AG20443 (cell line): ENCODE measurements at regions not wholly inside any gene's neighbourhood (a gene's known extent, or its start where the extent isn't known, plus 50 kb on each side); places are given as distances from the start of the nearest gene placed in this dataset.

Experiments used
- DNase-seq: peaks from one replicate; pipeline ENCODE4 v3.0.0; 2012; ENCODE audit warnings: low spot score, mixed read lengths

GRCh38 chr12:58364389-58365086 lies 423.2 kb downstream of the ATP23 start:
- DNase-seq, result peak; percentile 91

- no peak for DNase-seq
Measured at GRCh38 chr12:58365087-58365390, 423.7 kb downstream of the ATP23 start.

DNA sequence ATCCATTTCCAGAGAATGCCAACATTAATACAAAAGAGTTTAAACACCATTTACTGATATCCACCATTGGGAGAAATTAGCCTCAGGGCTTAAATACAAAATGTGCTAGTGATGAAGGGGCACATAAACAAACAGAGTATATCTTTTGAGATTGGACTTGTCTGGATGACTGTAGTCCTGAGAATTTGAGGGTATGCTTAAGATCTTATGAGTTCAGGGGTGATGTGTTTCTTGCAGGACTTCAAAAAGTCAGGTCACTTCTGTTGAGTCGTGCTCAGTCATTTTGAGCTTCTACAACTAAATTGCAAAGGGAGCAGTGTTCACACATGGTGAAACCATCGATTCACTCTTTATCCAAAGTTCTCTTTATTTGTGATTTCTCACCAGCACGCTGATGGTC lies 425.7 kb downstream of the ATP23 start:
- DNase-seq, result no peak

- no peak for DNase-seq
Measured at GRCh38 chr12:58368001-58368400, 426.6 kb downstream of the ATP23 start.

- peak; percentile 16 for DNase-seq
Measured at GRCh38 chr12:58369576-58369975, 428.2 kb downstream of the ATP23 start.

GRCh38 chr12:58372298-58372697 lies 430.9 kb downstream of the ATP23 start:
- DNase-seq, result no peak

GRCh38 chr12:58378028-58378427 lies 436.7 kb downstream of the ATP23 start:
- no peak for DNase-seq

DNA sequence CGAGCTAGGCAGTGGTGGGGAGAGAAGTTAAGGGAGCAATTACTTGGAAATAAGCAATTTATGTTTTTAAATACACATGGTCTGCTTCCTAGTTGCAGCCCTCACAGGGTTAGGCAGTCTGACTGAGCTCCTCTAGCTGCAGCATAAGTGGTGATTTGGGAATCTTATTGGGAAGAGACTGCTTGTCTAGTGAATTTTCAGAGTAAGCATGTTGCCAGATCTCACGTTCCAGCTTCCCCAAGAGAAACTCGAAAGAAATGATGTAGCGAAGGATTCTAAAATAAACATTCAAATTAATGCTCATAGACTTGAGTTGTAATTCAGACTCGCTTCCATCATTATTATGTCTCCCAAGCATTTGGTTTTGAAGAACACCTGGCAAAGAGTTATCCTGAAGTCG lies 440.2 kb downstream of the ATP23 start:
- DNase-seq, result no peak

DNA sequence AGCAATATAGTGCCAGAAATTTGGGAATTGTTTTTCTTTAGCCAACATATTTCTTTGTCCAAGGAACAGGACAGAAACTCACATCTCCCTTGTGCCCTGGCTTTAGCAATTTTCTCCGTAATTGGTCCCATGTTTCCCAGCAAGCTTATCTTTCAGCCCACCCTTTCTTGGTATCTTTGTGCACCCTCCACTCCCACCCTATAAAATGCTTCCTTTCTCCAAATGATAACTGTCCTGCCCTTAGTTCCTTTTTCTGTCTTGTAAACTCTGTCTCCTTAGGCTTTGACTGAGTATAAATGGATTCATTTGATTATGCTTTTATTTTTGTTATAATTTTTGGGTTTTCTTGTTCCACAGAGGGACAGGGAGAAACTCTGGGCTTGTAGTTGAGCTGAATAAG lies 442.8 kb downstream of the ATP23 start:
- no peak for DNase-seq

DNA sequence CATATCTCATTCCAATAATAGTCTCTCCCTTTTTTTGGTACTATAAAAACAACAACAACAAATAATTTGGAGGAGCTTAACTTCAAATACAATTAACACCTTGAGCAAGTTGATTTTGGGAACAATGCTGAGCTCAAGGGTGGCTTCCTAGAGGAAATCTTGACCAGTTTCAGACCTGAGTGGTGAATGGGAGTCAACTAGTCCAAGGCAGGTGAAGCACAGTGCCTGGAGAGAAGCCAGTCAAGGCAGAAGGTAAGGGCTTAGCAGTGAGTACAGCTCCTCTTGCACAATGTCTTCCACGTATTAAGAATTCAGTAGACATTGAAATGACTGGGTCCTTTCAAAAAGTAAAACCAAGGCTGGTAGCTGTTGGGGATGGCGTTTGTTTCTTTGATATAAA lies 444.8 kb downstream of the ATP23 start:
- DNase-seq, result no peak

- peak; percentile 53 for DNase-seq
Measured at GRCh38 chr12:58387199-58387598, 445.8 kb downstream of the ATP23 start.

DNA sequence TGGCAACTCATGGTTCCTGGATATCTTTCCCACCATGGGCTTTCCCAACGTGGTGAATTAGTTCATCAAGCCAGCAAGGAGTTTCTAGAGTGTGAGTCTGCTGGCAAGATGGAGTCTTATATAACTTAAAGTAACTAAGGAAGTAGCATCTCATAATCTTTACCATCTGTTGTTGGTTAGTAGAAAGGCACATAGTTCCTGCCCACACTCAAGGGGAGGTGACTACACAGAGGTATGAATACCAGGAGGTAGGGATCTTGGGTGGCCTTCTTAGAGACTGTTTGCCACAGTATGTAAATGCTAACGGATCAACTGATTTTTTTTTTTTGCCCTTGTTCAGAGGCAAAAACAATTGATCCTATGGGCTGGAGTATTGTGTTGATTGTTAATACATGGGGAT lies 446.9 kb downstream of the ATP23 start:
- DNase-seq, result no peak

DNA sequence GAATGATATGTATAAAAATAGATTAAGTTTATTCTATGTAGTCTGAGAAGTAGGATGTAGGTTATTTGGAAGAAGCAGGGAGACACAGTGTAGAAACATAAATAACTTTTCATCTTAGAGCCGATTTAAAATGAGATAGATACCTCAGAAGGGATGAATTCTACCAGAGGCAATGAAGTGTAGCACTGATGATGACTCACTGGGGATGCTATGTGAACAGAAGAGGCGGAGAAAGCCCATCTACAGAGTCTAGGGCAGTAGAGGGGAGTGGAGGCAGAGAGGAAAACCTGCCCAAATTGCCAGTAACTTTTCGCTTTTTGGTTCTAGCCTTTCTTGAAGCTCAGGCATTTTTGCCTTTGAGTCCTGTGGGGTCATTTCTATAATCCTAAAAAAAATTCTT lies 451.8 kb downstream of the ATP23 start:
- DNase-seq, result peak; percentile 23

DNA sequence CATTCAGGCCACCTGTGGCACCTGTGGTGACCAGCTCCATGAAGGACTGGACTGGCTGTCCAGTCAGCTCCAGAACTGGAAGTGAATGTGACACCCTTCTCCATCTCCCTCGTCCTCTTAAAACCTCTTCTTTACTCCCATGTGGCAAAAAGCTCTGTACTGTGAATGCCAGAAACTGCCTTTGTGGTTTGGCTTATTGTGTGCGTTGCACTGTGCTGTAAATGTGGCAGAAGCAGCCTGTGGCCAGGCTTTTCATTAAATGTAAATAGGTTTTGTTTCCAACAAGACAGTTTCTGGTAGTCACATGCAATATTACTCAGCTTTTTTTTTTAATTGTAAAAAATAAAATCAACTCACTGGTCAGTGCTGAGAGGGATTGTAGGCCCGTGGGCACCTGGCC lies 453.7 kb downstream of the ATP23 start:
- no peak for DNase-seq

GRCh38 chr12:58395470-58395869 lies 454.1 kb downstream of the ATP23 start:
- DNase-seq, result no peak

DNA sequence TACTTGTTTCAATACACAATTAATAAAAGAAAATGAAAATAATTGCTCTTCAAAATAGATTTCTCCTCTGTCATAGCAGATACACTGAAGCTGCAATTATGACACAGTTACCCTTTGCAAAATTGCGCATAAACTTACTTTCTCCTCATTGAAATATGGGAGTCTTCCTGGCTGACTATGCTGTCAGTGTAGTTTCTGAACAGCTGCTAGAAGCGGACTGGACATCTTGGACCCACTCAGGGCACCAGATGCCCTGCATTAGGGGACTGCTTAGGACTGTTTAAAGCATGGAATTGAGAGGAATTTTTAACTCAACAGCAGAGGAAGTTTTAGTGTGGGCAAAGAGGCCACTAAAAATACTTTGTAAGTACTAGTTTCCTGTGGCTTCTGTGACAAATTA lies 454.9 kb downstream of the ATP23 start:
- no peak for DNase-seq

DNA sequence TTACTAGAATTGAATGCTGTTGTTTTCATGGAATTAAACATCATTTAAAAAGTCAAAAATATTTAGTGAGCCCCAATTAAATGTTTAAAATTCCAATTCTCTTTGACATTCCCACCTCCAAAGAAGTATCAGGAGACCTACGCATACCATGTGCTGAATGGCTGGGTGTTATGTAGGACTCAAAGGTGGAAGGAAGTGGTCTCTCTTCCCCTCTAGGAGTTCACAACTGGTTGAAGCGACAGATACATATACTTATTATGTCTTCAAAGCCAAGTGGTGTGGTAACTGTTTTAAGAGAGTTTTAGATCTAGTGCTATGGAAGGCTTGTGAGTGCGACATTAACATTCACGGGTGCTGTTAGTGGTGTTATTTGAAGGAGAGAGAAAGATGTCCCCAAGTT lies 464.0 kb downstream of the ATP23 start:
- no peak for DNase-seq

DNA sequence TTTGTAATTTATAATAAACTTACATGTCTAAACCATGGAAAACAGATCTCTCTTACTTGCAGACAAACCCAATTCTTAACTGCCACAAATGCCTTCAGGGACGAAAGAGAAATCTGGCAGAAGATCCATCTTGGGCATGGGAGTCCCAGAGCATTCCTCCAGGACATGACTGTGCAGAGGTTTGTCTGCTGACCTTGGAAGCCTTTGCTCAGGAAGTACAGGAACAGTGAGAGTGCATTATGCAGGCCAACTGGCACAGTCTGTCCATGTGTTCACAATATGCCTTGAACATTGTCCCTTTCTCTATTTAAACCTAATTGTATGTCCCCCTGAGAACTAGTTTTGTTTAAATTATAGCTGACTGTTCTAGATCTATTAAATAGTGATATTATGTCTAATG lies 467.1 kb downstream of the ATP23 start:
- peak; percentile 50 for DNase-seq

- DNase-seq, result no peak
Measured at GRCh38 chr12:58412461-58413060, 471.2 kb downstream of the ATP23 start.

GRCh38 chr12:58413794-58414193 lies 472.4 kb downstream of the ATP23 start:
- DNase-seq, result peak; percentile 20

- no peak for DNase-seq
Measured at GRCh38 chr12:58414398-58414871, 473.1 kb downstream of the ATP23 start.

DNA sequence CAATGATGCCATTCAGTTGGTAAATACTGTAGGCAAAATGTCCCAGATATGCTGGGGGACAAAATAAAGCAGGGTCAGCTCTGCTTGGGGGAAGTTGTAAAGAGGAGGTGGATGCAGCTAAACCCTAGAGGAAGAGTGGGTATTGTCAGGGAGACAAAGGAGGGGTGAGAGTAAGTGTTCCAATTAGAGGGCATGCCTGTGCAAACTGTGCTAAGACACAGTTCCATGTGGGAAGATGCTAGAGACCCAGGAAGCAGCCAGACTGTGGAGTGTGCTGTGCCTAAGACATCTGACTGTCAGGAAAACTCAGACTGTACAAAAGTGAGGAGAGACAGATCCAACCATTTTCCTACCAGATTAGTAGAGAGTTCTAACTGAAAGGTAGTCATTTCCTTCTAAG lies 474.3 kb downstream of the ATP23 start:
- DNase-seq, result no peak

- peak; percentile 73 for DNase-seq
Measured at GRCh38 chr12:58416236-58416635, 474.9 kb downstream of the ATP23 start.

DNA sequence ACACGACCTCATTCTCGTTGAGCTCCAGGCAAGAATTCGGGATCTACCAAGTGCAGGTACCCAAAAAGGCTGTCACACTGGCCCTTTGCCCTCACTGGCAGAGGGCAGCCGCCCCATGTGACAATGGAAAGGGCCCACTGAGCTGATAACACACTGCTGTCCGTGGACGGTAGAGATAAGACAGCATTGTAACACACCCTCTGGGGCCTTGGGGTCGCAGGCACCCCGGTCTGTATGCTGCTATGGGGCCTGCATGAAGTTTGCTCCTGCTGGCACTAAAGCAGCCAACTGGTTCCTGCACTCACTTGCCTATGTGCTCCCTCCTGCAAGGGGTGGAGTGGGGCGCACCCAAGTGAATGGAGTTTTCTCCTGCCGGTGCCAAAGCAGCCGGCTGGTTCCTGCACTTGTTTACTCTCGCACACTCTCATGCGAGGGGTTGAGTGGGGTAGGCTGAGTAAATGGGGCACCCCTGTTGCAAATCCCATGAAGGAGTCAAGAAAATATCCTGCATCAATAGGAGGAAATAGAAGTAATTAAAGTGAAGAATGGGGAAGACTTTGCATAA lies 477.9 kb downstream of the ATP23 start:
- DNase-seq, result no peak
